Peyer's patch (tissue), 4 donors: ENCODE measurements at regions not wholly inside any gene's neighbourhood (a gene's known extent, or its start where the extent isn't known, plus 50 kb on each side); places are given as distances from the start of the nearest gene placed in this dataset.

Source experiments
- DNase-seq, 3 donors: peaks; one replicate each; pipeline ENCODE4 v3.0.0-alpha.2; 2017 to 2019
- H3K27ac ChIP-seq, 4 donors: fragments of 200-600 bp; sonication (generic); one replicate each; pipeline ENCODE4 v1.5.1; 2016 to 2019
- H3K27me3 ChIP-seq, 2 donors: fragments of 200-600 bp; sonication (generic); one replicate each; pipeline ENCODE4 v1.5.1; 2019
- H3K36me3 ChIP-seq, 3 donors: fragments of 200-600 bp; sonication (generic); one replicate each; pipeline ENCODE4 v1.5.1; 2016 to 2019
- H3K4me1 ChIP-seq, 4 donors: fragments of 200-600 bp; sonication (generic); one replicate each; pipeline ENCODE4 v1.5.1; 2016 to 2019
- H3K4me3 ChIP-seq, 4 donors: fragments of 200-600 bp; sonication (generic); 1 replicate in 3 of 4; 2 replicates in 1 of 4; pipeline ENCODE4 v1.5.1; 2016 to 2019; ENCODE audit warnings: mild to moderate bottlenecking in 1 of 4
- H3K9me3 ChIP-seq, 4 donors: fragments of 200-600 bp; sonication (generic); one replicate each; pipeline ENCODE4 v1.5.1; 2016 to 2019; ENCODE audit warnings: mild to moderate bottlenecking in 1 of 4
- CTCF ChIP-seq, 6 experiments: fragments of 450-650 bp in 4 of 6; fragments of 200-600 bp in 2 of 6; sonication (generic) in 1 of 6; IDR thresholded peaks; one replicate each; pipeline ENCODE4 v1.5.1; 2017 to 2019; ENCODE audit warnings: antibody characterized with exemption in 6 of 6, mild to moderate bottlenecking in 3 of 6, moderate library complexity in 1 of 6
- POLR2A ChIP-seq, 2 donors: fragments of 450-650 bp; IDR thresholded peaks; one replicate each; pipeline ENCODE4 v1.5.1; 2017; ENCODE audit warnings: antibody characterized with exemption in 2 of 2, mild to moderate bottlenecking in 2 of 2, moderate library complexity in 2 of 2

- no peaks in the 10 kb centered on the region for H3K27me3 ChIP-seq
- H3K4me3 ChIP-seq = no peak overlapping the region
- TF ChIP-seq POLR2A (IDR thresholded peaks at IDR 0.05) (no peak), CTCF (IDR thresholded peaks at IDR 0.05) (no peak)
- no peak for DNase-seq
- H3K36me3 ChIP-seq = no peaks in the 10 kb centered on the region
- no peaks in the 10 kb centered on the region for H3K4me1 ChIP-seq
- H3K27ac ChIP-seq = no peak overlapping the region
- no peaks in the 10 kb centered on the region for H3K9me3 ChIP-seq
Observed at GRCh38 chr20:20856306-20856705, 143.9 kb upstream of the RALGAPA2 start.

- TF ChIP-seq POLR2A (IDR thresholded peaks at IDR 0.05) (no peak), CTCF (IDR thresholded peaks at IDR 0.05) (no peak)
- Histone ChIP-seq H3K27ac (no peak overlapping the region), H3K36me3 (no peaks in the 10 kb centered on the region), H3K4me1 (no peaks in the 10 kb centered on the region), H3K27me3 (no peaks in the 10 kb centered on the region), H3K4me3 (no peak overlapping the region), H3K9me3 (no peaks in the 10 kb centered on the region)
- DNase-seq = no peak
Observed at GRCh38 chr20:20851385-20851784, 138.9 kb upstream of the RALGAPA2 start.

- Histone ChIP-seq H3K36me3 (no peaks in the 10 kb centered on the region), H3K27me3 (no peaks in the 10 kb centered on the region), H3K27ac (no peak overlapping the region), H3K9me3 (no peaks in the 10 kb centered on the region), H3K4me3 (no peak overlapping the region), H3K4me1 (no peaks in the 10 kb centered on the region)
- no peak for DNase-seq
- no peak for TF ChIP-seq POLR2A (IDR thresholded peaks at IDR 0.05)
- no peak for TF ChIP-seq CTCF (IDR thresholded peaks at IDR 0.05)
Observed at GRCh38 chr20:20850407-20850806, 138.0 kb upstream of the RALGAPA2 start.

- no peak for TF ChIP-seq CTCF (IDR thresholded peaks at IDR 0.05)
- no peak for TF ChIP-seq POLR2A (IDR thresholded peaks at IDR 0.05)
- no peak for DNase-seq
- no peaks in the 10 kb centered on the region for H3K27me3 ChIP-seq
Observed at GRCh38 chr20:20849161-20849560, 136.7 kb upstream of the RALGAPA2 start.

GRCh38 chr20:20847814-20848213 lies 135.4 kb upstream of the RALGAPA2 start:
- DNase-seq = no peak
- TF ChIP-seq POLR2A (IDR thresholded peaks at IDR 0.05) (no peak), CTCF (IDR thresholded peaks at IDR 0.05) (no peak)

More at GRCh38 chr20:20849161-20849560, 136.7 kb upstream of the RALGAPA2 start:
- Histone ChIP-seq H3K36me3 (no peaks in the 10 kb centered on the region), H3K9me3 (no peaks in the 10 kb centered on the region), H3K4me3 (no peak overlapping the region), H3K4me1 (no peaks in the 10 kb centered on the region), H3K27ac (no peak overlapping the region)

GRCh38 chr20:20843982-20844381 lies 131.5 kb upstream of the RALGAPA2 start:
- H3K27ac ChIP-seq = no peak overlapping the region
- H3K4me1 ChIP-seq = no peaks in the 10 kb centered on the region
- TF ChIP-seq POLR2A (IDR thresholded peaks at IDR 0.05) (no peak), CTCF (IDR thresholded peaks at IDR 0.05) (no peak)
- H3K36me3 ChIP-seq = no peaks in the 10 kb centered on the region
- no peaks in the 10 kb centered on the region for H3K9me3 ChIP-seq
- H3K4me3 ChIP-seq = no peak overlapping the region
- no peak for DNase-seq
- no peaks in the 10 kb centered on the region for H3K27me3 ChIP-seq

More at GRCh38 chr20:20847814-20848213, 135.4 kb upstream of the RALGAPA2 start:
- Histone ChIP-seq H3K36me3 (no peaks in the 10 kb centered on the region), H3K4me3 (no peak overlapping the region), H3K9me3 (no peaks in the 10 kb centered on the region), H3K27me3 (no peaks in the 10 kb centered on the region), H3K27ac (no peak overlapping the region), H3K4me1 (no peaks in the 10 kb centered on the region)
